ENCODE measurements at regions not wholly inside any gene's neighbourhood (a gene's known extent, or its start where the extent isn't known, plus 50 kb on each side); places are given as distances from the start of the nearest gene placed in this dataset.

DNA sequence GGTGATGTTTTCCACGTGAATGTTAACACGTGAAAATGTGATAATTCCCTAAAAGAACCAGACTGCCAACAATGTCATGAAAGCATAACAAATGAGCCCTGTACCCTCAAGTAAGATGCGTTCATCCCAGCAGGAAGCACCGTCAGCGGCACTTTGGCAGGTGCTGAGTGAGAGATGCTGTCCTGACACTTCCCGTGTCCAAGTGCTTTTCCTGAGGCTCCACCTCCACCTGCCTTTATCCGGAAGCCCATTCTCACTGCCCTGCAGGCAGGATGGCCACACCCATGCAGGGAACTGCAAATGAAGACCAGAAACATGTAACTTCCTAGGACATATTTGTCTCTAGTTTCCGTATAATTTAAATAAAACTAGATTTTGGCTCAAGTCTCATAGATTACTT is 238.0 kb upstream of the IRX2 start:
- ChIA-PET POLR2A (no interaction called here), CTCF (ENCODE audit: low intra/inter-chr PET ratio) (no interaction called here)
- Histone ChIP-seq H3K4me1 (replicated peaks in 1 of 2; ENCODE audit: control insufficient read depth in 2 of 2, insufficient read depth in 2 of 2, low read length in 2 of 2) (no peaks in the 10 kb centered on the region), H3K9me3 (replicated peaks; ENCODE audit: control insufficient read depth, insufficient read depth, low read depth, low read length) (no peaks in the 10 kb centered on the region; the same call in 1 of the 2 replicates), H4K20me1 (replicated peaks; ENCODE audit: control insufficient read depth, insufficient read depth, low read length) (no peaks in the 10 kb centered on the region), H3K79me2 (ENCODE audit: control insufficient read depth, insufficient read depth, low read length) (no peaks in the 10 kb centered on the region), H3K9me1 (ENCODE audit: control insufficient read depth, insufficient read depth, low read length) (no peaks in the 10 kb centered on the region), H3K27me3 (ENCODE audit: control insufficient read depth in 2 of 2, insufficient read depth in 2 of 2, low read length in 2 of 2) (peaks cover 3 to 9% of the 10 kb centered on the region in 2 experiments; a peak in 2 of 5 replicates), H3K4me2 (ENCODE audit: insufficient read depth, low read length) (no peak overlapping the region), H2AFZ (ENCODE audit: low read depth, low read length) (no peak overlapping the region), H3K27ac (ENCODE audit: extremely low read depth, low read depth, low read length) (no peak overlapping the region), H3K9ac (ENCODE audit: insufficient read depth in 1 of 2, low read depth in 2 of 2, low read length in 2 of 2) (no peak overlapping the region), H3K4me3 (no peak overlapping the region), H3K36me3 (ENCODE audit: control insufficient read depth, insufficient read depth, low read length) (no peaks in the 10 kb centered on the region)
- intact Hi-C loops (cut with micrococcal nuclease) = no loop called here
- in situ Hi-C loops (cut with MboI) = no loop called here
- under 1% methylated on average over 8 of the region's 8 CpGs for WGBS (ENCODE audit: insufficient coverage, low coverage, missing lambda C conversion rate)
- FAIRE-seq (no peak), DNase-seq (ENCODE audit: extremely low read depth in 1 of 4, low spot score in 3 of 4) (no peak), ATAC-seq (no peak)
- BruUV-seq (replicated peaks) = no TSS peak
- TF ChIP-seq TFAM (CRISPR knock-in tag; conservative IDR thresholded peaks at IDR 0.05) (no peak), PPARD (CRISPR knock-in tag; IDR thresholded peaks at IDR 0.05) (no peak), EWSR1 (IDR thresholded peaks at IDR 0.05; ENCODE audit: borderline replicate concordance, low read depth, partially characterized antibody) (no peak), ZNF444 (CRISPR knock-in tag; IDR thresholded peaks at IDR 0.05) (no peak), YY1 (IDR thresholded peaks at IDR 0.05; ENCODE audit: borderline replicate concordance in 1 of 3, control insufficient read depth in 1 of 3, extremely low read depth in 1 of 3, insufficient read depth in 3 of 3, insufficient read length in 1 of 3, insufficient replicate concordance in 2 of 3, low read depth in 1 of 3, low read length in 2 of 3) (no peak), ARID1B (IDR thresholded peaks at IDR 0.05) (no peak), HDAC6 (IDR thresholded peaks at IDR 0.05; ENCODE audit: low read depth, low read length) (no peak), KLF10 (CRISPR knock-in tag; IDR thresholded peaks at IDR 0.05) (no peak), ZNF143 (CRISPR knock-in tag; IDR thresholded peaks at IDR 0.05) (no peak), TAF15 (IDR thresholded peaks at IDR 0.05; ENCODE audit: low read depth, low read length) (no peak), FOXJ2 (tag; IDR thresholded peaks at IDR 0.05) (no peak)
- TF ChIP-seq, protein P1, sequence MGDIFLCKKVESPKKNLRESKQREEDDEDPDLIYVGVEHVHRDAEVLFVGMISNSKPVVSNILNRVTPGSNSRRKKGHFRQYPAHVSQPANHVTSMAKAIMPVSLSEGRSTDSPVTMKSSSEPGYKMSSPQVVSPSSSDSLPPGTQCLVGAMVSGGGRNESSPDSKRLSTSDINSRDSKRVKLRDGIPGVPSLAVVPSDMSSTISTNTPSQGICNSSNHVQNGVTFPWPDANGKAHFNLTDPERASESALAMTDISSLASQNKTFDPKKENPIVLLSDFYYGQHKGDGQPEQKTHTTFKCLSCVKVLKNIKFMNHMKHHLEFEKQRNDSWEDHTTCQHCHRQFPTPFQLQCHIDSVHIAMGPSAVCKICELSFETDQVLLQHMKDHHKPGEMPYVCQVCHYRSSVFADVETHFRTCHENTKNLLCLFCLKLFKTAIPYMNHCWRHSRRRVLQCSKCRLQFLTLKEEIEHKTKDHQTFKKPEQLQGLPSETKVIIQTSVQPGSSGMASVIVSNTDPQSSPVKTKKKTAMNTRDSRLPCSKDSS (IDR thresholded peaks at IDR 0.05; ENCODE audit: low read depth, partially characterized antibody) = no peak
- TF ChIP-seq, protein P2, sequence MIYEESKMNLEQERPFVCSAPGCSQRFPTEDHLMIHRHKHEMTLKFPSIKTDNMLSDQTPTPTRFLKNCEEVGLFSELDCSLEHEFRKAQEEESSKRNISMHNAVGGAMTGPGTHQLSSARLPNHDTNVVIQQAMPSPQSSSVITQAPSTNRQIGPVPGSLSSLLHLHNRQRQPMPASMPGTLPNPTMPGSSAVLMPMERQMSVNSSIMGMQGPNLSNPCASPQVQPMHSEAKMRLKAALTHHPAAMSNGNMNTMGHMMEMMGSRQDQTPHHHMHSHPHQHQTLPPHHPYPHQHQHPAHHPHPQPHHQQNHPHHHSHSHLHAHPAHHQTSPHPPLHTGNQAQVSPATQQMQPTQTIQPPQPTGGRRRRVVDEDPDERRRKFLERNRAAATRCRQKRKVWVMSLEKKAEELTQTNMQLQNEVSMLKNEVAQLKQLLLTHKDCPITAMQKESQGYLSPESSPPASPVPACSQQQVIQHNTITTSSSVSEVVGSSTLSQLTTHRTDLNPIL (CRISPR knock-in tag; IDR thresholded peaks at IDR 0.05) = no peak
- TF ChIP-seq, protein P3, sequence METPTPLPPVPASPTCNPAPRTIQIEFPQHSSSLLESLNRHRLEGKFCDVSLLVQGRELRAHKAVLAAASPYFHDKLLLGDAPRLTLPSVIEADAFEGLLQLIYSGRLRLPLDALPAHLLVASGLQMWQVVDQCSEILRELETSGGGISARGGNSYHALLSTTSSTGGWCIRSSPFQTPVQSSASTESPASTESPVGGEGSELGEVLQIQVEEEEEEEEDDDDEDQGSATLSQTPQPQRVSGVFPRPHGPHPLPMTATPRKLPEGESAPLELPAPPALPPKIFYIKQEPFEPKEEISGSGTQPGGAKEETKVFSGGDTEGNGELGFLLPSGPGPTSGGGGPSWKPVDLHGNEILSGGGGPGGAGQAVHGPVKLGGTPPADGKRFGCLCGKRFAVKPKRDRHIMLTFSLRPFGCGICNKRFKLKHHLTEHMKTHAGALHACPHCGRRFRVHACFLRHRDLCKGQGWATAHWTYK (CRISPR knock-in tag; IDR thresholded peaks at IDR 0.05) = no peak
- TF ChIP-seq, protein P4, sequence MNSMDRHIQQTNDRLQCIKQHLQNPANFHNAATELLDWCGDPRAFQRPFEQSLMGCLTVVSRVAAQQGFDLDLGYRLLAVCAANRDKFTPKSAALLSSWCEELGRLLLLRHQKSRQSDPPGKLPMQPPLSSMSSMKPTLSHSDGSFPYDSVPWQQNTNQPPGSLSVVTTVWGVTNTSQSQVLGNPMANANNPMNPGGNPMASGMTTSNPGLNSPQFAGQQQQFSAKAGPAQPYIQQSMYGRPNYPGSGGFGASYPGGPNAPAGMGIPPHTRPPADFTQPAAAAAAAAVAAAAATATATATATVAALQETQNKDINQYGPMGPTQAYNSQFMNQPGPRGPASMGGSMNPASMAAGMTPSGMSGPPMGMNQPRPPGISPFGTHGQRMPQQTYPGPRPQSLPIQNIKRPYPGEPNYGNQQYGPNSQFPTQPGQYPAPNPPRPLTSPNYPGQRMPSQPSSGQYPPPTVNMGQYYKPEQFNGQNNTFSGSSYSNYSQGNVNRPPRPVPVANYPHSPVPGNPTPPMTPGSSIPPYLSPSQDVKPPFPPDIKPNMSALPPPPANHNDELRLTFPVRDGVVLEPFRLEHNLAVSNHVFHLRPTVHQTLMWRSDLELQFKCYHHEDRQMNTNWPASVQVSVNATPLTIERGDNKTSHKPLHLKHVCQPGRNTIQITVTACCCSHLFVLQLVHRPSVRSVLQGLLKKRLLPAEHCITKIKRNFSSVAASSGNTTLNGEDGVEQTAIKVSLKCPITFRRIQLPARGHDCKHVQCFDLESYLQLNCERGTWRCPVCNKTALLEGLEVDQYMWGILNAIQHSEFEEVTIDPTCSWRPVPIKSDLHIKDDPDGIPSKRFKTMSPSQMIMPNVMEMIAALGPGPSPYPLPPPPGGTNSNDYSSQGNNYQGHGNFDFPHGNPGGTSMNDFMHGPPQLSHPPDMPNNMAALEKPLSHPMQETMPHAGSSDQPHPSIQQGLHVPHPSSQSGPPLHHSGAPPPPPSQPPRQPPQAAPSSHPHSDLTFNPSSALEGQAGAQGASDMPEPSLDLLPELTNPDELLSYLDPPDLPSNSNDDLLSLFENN (IDR thresholded peaks at IDR 0.05; ENCODE audit: low read depth in 2 of 2, low read length in 2 of 2) = no peak
